Colon (tissue), 2 donors: ENCODE measurements at regions not wholly inside any gene's neighbourhood (a gene's known extent, or its start where the extent isn't known, plus 50 kb on each side); places are given as distances from the start of the nearest gene placed in this dataset.
"Not testable (repeated sequence)": the region's sequence is repeated elsewhere in the genome, so short reads cannot be mapped to it uniquely, and the experiment has no call there.

ENCODE experiments used
- FAIRE-seq: peaks from 2 replicates; lab custom pipeline; 2012; peaks lifted over from hg19 to GRCh38; lab: Jason Lieb, UNC
- donor health status: control.
- donor health status: control.

DNA sequence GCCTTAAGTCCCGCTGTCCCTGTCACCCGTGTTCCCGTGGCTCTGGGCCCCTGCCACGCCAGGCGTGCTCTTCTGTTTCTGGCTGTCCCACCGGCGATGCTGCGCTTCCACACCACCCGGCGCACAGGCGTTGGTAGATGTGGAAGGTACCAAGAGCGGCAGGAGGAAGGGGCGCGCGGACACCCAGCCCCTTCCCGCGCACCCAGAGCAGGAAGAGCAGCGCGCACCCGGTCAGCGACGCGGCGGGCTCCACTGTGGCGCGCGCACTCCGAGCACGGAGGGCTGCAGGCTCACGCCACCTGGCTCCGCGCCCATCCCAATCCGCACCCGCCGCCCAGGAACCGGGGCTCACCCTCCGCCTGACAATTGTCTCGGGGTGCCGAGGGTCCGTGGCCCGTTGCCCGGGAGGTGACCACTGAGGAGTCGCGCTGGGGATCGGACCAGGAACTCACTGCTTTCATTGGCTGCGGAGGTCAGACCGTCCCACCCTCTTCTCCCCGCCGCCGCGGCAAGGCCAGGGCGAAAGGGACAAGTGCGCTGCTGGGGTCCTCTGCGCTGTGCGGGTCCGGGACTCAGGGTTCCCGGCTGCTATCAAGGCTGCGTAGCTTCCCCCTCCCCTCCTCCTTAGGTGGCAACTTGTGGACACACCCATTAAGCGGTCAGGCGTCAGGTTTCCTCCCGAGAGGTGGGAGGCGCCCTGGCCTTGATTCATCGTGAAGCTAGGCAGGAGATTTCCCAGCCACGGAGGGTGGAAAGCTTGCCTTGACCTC is 121.6 kb upstream of the ZNF92 start:
- FAIRE-seq, result no peak

DNA sequence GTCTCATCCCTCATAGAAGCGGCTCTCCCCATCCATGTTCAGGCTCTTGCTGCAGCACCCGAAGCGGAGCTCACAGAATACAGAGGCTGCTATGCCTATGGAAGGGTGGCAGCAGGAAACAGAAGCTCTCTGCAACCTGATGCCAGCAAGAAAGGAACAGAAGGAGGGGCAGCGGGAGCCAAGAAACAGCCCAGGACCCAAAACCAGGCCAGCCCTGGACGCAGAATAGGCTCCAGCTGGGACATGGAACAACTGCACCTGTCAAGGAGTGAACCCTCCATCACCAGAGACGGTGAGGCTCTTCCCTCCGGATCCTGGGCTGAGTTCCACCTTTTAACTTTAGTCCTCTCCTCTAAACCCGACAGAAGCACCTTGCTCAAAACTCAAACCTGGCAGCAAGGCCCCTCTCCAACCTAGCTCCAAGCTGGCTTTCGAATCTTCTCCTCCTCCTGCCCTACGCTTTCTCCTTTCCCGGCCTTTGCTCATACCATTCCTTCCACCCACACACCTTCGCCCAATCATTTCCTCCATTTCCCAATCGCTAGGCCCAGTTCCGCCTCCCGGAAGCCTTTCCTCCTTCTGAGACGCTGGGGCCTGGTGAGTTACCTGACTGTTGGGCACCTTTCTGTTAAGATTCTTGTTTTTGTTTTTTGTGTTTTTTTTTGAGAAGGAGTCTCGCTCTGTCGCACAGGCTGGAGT is 122.8 kb upstream of the ZNF92 start:
- FAIRE-seq, result no peak

DNA sequence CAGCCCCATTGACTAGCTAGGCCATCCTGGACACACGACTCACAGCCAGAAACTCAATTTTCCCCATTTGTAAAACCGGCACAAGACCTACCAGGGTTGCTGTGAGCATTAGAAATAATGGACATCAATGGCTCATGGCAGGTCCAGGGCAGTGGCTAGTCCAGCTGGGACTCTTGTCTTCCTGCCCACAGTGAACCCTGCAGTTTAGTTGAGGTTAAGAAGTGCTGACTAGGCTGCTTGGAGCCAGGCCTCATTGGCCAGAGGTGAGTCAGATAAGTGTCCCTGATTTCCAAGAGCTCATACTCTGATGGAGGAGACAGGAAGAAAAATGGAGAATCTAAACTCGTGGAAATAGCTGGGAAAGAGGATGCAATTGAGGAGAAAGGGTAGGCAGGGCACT is 123.4 kb upstream of the ZNF92 start:
- no peak for FAIRE-seq

DNA sequence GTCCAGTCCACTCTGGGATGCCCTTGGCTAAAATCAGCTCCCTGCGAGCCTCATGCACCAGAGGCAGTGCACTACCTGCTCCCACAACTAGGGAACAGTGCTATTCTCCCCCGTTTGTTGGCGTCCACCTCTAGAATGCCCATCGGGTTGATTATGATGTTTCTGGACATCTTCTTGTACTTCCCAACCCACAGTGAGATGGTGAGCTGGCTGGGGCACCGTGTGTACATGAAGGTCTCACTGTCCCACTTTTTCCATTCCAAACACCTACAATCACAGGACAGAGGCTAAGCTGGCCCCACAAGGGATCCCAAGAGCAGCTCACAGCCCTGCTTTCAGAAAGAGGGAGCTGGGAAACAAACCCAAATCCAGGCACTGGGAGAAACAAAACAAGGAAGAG is 126.2 kb upstream of the ZNF92 start:
- no peak for FAIRE-seq

DNA sequence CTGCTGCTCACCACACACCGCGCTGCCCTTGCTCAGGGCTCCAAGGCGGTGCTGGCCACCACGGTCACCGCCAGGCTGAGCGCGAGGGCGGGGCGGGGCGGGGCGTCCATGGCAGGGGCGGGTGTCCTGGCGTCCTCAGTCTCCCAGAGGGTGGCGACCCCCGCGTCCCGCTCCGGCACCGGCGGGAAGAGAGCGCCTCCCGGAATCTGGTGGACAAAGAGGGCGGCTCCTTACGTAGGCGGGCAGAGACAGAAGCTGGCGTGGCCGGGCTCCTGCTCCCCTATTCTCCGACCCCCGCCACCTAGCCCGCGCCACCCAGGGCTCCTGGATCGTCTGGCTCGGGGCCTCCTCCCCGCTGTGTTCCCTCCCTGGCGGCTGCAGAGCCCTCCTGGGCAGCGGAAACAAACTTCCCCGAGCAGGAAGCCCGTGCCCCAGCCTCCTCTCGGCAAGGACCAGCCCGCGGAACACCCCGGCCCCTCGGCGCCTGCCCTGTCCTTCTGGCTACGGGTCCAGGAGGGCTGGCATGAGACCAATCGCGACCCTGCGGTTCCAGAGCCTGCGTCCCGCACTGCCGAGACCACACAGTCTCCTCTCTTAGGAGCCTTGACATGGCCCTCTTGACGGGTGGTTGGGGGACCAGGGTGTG is 133.8 kb upstream of the ZNF92 start:
- FAIRE-seq, result no peak

DNA sequence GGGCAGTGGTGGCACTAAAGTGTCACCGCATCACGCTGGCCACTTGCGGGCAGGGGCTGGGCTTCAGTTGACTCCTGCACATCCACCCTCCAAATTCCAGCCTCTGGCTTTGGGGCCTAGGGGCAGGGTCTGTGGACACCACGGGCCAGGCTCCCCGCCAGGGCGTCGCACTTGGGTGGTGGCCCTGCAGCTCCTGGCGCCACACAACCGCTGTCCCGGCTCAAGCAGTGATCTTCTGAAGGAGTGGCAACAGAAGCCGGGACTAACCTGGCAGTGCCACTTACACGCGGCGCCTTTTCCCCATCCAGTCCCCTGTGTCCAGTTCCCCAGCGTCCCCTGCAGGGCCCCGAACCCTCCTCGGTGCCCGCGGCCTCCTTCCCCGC is 134.3 kb upstream of the ZNF92 start:
- FAIRE-seq, result no peak

DNA sequence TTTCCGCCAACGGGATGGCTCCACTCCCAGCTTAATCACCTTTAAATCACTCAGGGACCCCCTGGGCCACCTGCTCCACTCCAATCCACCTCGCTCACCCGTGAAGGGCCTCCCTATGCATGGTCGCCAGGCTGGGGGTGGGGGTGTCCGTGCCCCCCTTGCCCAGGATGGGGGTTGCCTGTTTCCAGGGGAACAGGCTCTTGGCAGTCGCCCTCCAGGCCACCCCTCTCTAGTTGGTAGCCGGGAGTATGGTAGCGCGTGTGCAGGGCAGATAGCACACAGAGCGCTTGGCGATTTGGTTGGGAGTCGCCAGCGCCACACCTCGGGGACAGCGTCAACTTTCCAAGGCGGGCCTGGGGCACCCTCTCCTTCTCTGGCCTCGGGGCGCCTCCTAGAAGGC is 134.9 kb upstream of the ZNF92 start:
- no peak for FAIRE-seq

DNA sequence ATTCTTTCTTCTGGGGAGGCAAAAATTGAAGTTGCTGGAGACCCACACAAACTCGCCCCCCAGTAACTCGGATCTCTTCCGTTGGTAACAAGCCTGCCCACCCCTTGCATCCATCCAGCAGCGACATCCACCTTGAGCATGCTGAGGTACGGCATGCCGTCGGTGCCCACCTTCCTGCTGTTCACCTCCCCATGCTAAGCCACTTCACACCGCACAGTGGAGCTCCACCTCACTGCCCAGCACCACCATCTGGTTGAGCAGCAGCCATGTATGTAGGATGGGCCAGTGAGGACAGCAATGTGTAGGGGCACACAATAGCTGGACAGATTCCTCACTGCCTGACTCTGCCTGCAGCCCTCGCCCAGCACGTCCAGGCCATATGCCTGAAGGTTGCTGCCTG is 138.1 kb upstream of the ZNF92 start:
- FAIRE-seq, result no peak

DNA sequence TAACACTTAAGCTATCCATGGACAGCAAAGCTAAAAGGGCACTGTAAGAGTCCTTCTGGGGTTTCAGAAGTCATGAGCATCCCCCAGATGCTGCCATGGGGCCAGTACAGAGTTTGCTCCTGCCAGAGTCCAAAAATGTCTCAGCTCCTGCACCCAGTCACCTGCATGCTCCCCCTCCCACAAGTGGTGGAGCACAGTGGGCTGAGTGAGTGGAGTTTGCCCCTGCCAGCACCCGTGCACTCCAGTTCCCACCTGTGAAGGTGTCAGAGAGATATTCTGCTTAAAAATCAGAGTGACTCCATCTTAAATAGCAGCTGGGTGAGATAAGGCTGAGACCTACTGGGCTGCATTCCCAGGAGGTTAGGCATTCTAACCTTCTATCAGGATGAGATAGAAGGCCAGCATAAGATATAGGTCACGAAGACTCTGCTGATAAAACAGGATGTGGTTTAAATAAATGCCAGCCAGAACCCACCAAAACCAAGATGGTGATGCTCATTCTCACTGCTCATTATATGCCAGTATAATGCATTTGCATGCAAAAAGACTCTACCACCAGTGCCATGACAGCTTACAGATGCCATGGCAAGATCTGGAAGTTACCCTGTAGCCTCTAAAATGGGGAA is 140.1 kb upstream of the ZNF92 start:
- FAIRE-seq, result no peak

DNA sequence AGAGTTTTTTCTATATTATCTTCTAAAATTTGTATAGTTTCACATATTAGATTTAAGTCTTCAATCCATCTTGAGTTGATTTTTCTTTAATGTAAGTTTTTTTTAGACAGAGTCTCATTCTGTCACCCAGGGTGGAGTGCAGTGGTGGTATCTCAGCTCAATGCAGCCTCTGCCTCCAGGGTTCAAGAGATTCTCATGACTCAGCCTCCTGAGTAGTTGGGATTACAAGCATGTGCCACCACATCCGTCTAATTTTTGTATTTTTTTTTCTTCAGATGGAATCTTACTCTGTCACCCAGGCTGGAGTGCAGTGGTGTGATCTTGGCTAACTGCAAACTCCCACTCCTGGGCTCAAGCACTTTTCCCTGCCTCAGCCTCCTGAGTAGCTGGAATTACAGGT is 143.4 kb upstream of the ZNF92 start:
- FAIRE-seq, result no peak

DNA sequence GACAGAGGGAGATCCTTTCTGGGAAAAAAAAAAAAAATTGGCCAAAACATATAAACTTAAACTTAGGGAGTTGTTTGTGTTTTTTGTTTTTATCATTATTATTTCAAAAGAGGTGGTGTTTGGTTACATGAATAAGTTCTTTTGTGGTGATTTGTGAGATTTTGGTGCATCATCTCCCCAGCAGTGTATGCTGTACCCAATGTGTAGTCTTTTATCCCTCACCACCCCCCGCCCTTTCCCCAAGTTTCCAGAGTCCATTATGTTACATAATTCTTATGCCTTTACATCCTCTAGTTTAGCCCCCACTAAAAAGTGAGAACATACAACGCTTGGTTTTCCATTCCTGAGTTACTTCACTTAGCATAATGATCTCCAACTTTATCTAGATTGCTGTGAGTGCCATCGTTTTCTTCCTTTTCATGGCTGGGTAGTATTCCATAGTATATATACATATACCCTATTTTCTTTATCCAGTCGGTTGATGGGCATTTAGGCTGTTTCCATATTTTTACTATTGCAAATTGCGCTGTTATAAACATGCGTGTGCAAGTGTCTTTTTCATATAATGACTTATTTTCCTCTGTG is 148.1 kb upstream of the ZNF92 start:
- no peak for FAIRE-seq

DNA sequence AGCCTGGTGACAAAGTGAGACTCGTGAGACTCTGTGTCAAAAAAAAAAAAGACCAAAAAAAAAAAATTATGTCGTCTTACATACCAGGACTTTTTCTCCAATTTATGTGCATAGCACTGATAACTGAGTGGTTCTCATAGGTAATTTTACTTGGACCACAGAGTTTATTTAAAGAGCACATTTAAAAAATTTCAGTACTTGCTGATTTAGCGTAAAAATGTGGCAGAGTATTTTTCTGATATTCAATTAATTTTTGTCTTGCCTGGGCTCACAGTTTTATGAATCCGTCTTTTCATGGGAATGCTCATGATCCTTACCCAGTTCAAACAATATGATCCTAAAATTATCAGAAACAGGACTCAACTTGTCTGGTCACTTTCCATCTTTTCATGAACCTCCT is 151.0 kb upstream of the ZNF92 start:
- no peak for FAIRE-seq

DNA sequence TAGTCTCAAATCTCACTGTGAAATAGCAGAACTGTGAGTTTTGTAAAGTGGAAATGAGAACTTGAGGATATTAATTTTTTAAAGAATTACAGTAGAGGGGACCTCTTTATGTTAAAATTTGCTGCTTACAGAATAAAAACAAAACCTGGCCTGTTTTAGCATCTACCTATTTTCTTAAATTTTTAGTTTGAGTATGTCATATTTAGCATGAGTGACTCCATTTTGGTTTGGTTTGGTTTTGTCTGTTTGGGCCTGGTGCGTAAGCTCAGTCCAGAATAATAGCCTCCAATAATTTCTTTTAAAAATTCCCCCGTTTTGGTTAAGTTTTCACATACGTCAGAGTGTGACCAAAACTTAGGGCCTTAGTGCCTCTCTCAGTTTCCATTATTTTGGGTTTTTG is 152.0 kb upstream of the ZNF92 start:
- FAIRE-seq, result no peak

DNA sequence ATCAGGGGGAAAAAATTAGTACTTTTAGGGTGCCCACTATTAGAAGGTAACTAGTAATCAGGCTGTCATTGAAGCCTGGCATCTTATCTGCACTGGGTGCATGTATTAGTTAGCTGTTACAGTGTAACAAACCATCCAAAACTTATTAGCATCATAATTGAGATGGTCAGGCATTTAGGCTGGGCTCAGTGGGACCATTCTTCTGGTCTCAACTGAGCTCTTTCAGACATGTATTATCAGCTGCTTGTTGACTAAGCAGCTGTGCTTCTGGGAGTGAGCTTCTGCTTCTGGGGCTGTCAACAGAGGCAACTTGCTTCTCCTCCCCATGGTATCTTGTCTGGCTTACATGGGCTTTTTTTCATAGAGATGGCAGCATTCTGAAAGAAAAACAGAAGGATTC is 154.0 kb upstream of the ZNF92 start:
- FAIRE-seq, result no peak

DNA sequence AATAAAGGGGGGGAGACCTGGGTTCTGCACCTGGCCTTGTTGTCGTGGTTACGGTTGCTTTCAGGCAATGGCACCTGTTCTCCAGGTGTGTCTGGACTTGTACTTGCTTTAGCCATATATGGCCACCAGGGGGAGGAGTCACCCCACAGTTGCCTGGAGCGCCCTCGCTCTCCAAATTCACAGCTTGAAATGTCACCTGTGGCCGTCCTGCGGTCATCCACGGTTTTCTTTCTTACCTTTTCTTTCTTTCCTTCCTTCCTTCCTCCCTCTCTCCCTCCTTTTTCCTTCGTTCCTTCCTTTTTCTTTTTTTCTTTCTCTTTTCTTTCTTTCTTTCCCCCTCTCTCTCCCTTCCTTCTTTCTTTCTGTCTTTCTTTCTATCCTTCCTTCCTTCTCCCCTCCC is 157.2 kb upstream of the ZNF92 start:
- no peak for FAIRE-seq

DNA sequence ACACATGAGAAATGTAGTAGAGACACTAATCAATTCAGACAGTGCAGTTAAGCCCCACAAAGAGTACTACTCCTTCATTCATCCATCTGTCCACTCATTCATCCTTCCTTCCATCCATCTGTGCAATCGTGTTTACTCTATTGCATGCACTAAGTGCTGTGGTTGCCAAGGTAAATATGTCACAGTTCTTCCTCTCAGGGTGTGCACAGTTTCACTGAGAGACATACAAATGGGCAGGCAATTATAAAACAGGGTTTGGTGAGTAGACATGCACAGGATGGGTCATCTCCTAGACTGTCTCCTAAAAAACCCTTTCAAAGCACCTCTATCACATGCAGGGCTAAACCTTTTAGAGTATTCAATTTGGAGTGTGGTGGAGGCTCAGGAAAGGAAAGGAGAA is 160.4 kb upstream of the ZNF92 start:
- FAIRE-seq, result not testable (repeated sequence)

DNA sequence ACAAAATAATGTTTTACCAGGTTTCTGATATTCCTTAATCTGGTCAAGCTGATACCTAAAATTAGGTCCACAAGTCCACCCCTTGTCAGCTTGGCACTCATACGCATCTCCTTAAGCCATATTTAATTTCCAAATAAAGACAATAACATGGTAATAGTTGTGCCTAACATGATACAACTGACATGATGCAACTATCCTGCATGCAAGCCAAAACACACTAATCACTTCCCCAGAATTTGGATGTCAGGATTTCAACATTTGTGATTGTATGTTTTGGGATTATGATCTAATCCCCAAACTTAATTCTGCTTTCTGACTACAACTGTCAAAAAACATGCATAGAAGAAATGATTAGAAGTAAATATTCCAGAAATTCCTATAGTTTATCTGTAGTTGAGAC is 174.4 kb upstream of the ZNF92 start:
- FAIRE-seq, result not testable (repeated sequence)

DNA sequence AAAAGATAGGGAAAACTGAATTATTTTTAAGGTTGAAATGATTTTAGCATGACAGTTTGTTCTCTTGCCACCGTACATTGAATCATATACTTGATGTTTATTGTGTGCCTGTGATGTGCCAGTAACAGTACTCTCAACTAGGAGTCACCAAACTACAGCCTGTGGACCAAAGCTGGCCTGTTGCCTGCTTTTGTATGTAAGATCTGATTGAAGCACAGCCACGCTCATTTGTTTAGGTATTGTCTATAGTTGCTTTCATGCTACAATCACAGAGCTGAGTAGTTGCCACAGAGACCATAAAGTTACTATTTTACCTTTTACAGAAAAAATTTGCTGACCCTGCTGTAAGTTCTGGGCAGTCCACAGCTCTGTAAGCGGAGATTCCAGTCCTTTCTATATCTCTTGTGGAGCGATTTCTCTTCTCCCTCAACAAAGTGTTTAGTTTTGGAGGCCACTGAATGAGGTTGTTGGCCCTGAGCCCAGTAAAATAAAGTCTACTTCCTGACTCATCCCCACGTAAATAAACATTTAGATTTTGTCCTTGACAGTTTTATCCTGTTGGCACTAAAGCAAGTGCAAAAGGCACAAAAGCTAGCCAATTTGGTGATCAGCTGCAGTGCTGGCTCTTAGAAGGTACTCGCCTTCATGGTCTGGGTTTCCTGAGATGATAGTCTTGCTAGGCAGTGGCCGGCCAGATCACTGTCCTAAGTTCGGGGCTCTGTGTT is 180.2 kb upstream of the ZNF92 start:
- FAIRE-seq, result not testable (repeated sequence)

DNA sequence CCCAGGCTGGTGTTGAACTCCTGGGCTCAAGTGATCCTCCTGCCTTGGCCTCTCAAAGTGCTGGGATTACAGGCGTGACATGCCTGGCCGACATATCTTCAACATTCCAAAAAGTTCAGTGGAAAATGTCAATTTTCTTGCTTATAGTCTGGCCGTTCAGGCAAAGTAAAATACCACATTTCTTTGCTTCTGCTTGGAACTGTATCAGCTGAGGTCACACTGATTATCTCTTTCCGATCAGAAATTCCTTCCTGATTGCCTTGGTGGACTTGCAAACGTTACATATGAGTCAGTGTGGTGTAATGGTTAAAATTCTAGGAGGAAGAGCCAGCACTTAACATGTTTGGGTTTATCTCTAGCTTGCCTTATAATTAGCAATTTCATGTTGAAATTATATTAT is 170.6 kb upstream of the ERV3-1 start:
- FAIRE-seq, result not testable (repeated sequence)

DNA sequence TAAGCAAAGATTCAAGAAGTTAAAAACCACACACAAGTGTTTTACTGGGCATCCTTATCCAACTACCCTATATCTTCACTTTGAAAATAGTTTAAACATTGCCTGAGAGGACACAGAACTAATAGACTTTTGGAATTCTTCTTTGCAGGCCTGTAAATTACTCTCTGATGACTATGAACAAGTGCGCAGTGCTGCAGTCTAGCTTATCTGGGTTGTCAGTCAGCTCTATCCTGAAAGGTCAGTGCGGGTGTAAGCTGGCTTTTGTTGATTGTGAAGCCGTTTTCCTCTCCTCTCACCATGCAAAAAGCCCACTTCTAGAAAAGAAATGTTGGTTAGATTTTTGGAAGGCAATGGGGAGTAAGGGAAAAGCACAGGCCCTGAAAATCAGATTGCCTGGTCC is 143.6 kb upstream of the ERV3-1 start:
- not testable (repeated sequence) for FAIRE-seq

DNA sequence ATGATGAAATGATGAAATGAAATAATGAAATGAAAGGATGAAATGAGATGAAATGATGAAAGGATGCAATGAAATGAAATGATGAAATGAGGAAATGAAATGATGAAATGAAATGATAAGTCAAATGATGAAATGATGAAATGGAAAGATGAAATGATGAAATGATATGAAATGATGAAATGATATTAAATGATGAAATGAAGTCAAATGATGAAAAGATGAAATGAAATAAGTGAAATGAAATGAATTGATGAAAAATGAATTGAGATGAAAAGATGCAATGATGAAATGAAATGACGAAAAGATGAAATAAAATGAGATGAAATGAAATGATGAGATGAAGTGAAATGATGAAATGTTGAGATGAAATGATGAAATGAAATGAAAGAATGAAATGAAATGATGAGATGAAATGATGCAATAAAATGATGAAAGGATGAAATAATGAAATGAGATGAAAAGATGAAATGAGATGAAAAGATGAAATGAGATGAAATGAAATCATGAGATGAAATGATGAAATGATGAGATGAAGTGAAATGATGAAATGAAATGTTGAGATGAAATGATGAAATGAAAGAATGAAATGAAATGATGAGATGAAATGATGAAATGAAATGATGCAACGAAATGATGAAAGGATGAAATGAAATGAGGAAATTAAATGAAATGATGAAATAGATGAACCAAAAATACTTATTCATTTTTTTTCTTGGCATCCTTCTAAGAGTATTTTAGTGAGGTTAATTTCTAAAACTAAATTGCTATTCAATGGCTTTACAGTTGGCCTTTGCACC is 139.8 kb upstream of the ERV3-1 start:
- peak; percentile 55 for FAIRE-seq
